HG03520 (cell line): ENCODE measurements at regions not wholly inside any gene's neighbourhood (a gene's known extent, or its start where the extent isn't known, plus 50 kb on each side); places are given as distances from the start of the nearest gene placed in this dataset.

Experiments
- ATAC-seq: cut with Tn5 transposase; IDR thresholded peaks from one replicate; pipeline ENCODE4 v1.9.1; 2021; ENCODE audit warnings: mild to moderate bottlenecking, moderate library complexity; ENCODE audit not compliant: unreplicated experiment

DNA sequence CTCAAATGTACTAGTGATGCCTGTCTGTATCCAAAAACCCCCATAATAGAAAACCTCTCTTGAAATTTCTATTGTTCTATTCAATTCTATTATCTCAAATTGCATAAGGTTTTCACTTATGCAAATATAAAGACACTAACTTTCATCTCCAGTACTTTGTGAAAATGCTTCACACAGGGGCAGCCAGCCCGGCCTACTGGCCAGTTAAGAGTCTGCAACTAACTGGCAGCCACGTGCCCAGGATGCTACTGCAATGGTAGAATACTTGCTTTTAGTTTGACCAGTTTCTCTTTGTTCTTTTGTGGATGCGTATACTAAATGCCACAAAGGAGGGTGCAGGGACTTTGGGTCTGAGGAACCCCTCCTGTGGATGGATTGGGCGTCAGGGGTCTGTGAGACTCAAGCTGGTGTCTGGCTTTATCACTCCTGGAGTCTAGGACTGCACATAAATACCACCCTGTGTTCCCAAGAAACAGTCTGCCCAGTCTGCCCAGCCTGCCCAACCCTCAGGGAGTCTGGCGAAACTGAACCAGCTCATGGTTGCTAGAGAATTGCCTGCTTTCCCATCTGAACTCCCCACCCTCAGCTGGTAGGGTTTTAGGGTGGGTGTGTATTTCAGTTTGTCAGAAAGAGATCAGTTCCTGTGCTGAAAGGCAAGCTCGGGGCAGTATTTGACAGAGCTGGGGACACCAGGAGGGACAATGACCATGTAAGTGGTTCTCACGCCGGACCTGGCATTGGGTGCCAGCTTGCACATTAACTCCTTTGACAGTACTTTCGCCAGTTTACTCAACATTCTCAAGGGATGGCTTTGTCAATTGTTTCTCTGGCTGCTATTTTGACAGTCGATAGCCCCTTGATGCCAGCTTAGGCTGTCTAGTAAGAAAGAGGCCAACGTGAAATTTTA, 558.2 kb upstream of the JAG1 start:
- no peak for ATAC-seq

- ATAC-seq = no peak
These were observed 559.1 kb upstream of the JAG1 start for GRCh38 chr20:11232896-11233295.

- no peak for ATAC-seq
These were observed 560.4 kb upstream of the JAG1 start for GRCh38 chr20:11234181-11234580.

GRCh38 chr20:11234608-11235007, 560.8 kb upstream of the JAG1 start:
- no peak for ATAC-seq

GRCh38 chr20:11235058-11235457, 561.3 kb upstream of the JAG1 start:
- ATAC-seq = no peak

GRCh38 chr20:11242320-11242719, 568.5 kb upstream of the JAG1 start:
- no peak for ATAC-seq

DNA sequence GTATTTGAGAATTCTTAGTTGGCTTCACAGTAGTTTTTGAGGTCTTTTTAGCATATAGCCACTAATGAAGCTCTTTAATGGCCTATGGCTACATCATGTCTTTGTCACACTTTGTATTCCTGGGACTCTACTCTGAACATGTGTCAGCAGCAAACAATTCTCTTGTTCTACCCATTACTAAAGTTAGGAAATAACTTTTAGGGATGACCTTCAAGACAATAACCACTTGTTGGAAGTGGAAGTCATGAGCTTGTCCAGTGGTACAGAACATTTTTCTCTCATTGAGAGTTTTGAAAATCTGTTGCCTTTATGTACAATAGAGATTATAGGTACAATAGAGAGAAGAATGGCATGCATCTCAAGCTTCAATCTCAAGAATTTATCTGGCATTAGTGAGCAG, 571.6 kb upstream of the JAG1 start:
- ATAC-seq = no peak

GRCh38 chr20:11246251-11246775, 572.5 kb upstream of the JAG1 start:
- ATAC-seq = no peak

DNA sequence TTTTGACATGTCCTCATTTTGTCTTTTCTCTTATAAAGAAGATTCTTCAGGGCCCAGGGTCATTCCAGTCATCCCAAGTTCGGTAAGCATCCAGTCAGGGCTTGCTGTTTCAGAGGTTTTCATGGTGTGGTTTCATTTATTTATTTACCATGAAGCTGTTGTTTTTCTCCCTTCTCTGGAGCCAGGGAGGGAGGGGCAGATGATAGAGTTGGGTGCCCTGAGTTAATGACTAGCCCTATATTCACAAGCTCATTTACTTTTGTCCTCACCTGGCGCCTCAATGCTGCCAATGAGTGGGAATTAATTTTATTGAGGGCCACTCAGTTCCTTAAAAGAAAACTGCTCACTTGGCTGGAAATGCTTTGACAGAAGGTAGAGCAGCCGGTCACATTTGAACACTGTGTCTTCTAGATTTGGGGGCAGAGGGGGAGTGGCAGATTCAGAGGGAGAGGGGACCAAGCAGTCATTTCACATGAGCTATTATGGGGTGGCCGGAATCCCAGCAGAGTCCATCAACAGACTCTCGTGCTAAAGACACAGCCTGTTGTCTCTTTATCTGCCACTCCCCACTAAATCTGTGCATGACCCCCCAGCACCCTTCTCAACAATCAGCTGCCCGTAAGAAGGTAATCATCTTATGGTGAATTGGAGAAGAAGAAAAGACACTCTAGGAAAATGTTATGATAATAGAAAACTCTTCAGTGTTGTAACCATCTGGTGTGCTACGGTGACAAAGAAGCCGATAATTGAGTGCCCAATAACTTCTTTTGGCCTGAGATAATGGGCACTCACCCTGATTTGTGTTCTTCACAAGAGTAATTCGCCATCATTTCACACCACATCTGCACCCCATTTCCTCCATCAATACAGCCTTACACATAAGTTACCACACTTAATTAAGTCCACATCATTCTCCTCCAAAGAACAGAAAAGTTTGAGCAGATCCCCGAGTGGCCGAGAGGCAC, 573.5 kb upstream of the JAG1 start:
- ATAC-seq = no peak

- ATAC-seq = no peak
These were observed 574.2 kb upstream of the JAG1 start for GRCh38 chr20:11248011-11248409.

GRCh38 chr20:11248687-11249638, 575.2 kb upstream of the JAG1 start:
- ATAC-seq = no peak

DNA sequence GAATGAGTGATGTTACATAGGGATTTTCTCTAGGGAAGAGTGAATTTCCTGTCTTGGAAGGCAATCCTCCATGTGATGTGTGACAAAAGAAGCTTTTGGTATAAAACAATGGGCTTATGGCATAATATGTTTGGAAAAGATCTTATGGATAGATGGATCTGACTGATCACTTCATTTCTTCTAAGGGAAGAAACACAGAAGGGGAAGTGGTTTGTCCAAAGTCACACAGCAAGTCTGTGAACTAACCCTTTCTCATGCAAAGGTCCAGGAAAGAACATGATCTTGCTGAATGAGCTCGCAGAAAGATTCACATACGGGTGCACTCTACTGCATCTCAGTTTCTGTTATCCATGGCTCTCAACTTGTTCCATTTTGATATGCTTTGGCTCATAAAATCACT, 575.9 kb upstream of the JAG1 start:
- no peak for ATAC-seq

DNA sequence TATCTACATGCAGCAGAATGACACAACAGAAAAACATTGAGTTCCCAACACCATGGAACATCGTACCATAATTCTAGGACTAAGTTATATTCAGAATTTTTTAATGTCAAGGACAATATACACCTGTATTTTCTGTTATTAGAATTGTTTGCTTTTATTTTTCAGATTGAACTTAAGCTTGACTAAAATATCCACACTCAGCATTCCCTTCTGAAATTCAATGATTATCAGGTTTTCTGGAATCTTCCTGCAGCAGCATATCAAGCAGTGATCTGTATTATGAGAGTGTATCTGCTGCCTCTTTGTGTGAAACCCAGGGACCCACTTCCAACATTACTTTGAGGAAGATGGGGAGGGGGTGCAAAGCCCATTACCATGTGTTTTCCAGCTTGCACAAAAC, 578.6 kb upstream of the JAG1 start:
- no peak for ATAC-seq

DNA sequence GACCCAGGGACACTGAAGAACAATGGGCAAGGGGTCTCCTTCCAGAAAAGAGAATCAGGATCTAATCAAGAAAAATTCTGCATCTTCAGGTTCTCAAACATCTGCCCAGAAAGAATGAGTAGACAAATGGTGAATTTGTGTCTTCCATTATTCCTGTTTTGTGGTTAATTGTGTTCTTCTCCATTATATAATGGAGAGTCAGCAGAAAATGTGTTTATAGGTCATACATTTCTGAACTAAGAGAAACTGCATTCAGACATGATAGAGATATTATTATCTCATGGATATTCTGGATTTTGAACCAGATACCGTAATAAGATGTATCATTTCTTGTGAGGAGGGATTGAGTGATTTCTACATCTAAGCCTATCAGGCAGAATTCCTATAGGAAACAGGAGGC, 581.7 kb upstream of the JAG1 start:
- no peak for ATAC-seq

- ATAC-seq = no peak
These were observed 582.1 kb upstream of the JAG1 start for GRCh38 chr20:11255860-11256259.

DNA sequence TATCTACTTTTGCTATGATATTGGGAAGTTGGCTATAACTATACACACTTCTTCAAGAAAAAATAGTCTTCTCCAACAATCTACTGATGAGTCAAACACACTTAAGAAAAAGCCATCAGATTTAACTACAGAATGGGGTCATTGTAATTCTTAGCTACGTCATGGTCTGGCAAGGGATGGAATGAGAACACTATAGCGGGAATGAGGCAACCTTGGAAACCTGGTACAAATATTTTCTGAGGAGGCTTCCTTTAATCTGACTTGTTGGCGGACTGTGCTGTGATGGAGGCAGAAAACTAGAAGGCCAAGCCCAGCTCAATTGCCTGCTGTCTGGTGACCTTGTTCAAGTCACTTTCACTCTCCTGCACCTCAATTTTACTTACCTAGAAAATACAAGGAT, 586.8 kb upstream of the JAG1 start:
- no peak for ATAC-seq

GRCh38 chr20:11261533-11262000, 587.8 kb upstream of the JAG1 start:
- no peak for ATAC-seq

DNA sequence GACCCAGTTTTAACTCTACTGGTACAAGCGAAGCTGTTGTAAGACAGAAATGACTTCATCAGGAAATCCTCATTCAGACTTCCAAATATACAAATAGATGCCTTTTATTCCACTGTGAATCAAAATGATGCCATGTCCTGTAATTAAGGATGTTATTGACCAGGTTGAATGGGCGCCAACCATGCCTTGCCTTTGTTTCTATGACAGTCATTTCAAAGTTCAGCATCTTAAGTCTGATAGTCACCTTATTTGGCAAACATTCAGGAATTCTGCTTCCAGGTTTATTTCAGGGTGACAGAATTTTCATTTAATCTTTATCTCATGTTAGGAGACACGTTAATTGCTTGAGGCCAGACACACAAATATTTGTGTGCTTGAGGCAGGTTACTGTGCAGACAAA, 592.8 kb upstream of the JAG1 start:
- ATAC-seq = no peak

DNA sequence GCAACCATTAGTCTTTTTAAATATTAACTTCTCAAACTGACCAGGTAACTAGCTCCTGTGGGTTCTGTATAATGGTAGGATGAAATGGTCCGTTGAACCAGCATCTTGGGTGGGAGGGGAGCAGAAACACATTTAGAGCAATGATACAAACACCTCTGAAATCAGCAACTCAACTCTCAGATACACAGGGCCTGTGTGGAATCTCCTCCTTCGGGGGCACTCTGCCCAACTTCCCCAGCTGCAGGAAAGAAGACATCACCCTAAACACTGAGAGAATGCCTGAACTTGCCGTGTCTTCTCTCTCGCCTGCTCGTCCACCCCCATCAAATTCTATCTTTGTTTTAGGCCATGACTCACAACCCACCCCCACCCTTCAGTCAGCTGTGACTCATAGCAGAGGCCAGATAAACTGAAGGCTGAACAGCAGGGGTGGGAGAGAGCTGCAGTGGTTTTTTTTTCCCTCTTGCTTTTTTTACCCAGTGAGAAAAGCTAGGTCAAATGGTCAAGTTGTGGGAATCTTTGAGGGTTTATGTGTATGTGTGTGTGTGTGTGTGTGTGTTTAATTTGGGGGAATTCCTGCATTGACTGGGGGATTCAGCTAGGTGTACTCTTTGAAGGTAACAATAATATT, 593.4 kb upstream of the JAG1 start:
- ATAC-seq = no peak
